HG03196 (cell line): ENCODE measurements at regions not wholly inside any gene's neighbourhood (a gene's known extent, or its start where the extent isn't known, plus 50 kb on each side); places are given as distances from the start of the nearest gene placed in this dataset.
"Not testable (repeated sequence)": the region's sequence is repeated elsewhere in the genome, so short reads cannot be mapped to it uniquely, and the experiment has no call there.

Experiments used
- ATAC-seq: cut with Tn5 transposase; IDR thresholded peaks from one replicate; pipeline ENCODE4 v1.9.1; 2021; ENCODE audit not compliant: unreplicated experiment

GRCh38 chr2:8605351-8606065 lies 76.3 kb upstream of the ID2 start:
- ATAC-seq, result no peak

GRCh38 chr2:8606226-8606625 lies 75.6 kb upstream of the ID2 start:
- peak; percentile 93 for ATAC-seq

GRCh38 chr2:8606649-8607550 lies 75.0 kb upstream of the ID2 start:
- peak; percentile 1 for ATAC-seq

- ATAC-seq, result no peak
Measured at GRCh38 chr2:8607606-8608005, 74.2 kb upstream of the ID2 start.

- ATAC-seq, result peak; percentile 35
Measured at GRCh38 chr2:8608411-8608954, 73.4 kb upstream of the ID2 start.

GRCh38 chr2:8609357-8609811 lies 72.5 kb upstream of the ID2 start:
- ATAC-seq, result no peak

- ATAC-seq, result not testable (repeated sequence)
Measured at GRCh38 chr2:8610775-8611174, 71.1 kb upstream of the ID2 start.

GRCh38 chr2:8611246-8611645 lies 70.6 kb upstream of the ID2 start:
- ATAC-seq, result no peak

GRCh38 chr2:8611700-8612099 lies 70.2 kb upstream of the ID2 start:
- no peak for ATAC-seq

GRCh38 chr2:8612734-8613179 lies 69.1 kb upstream of the ID2 start:
- no peak for ATAC-seq

- ATAC-seq, result not testable (repeated sequence)
Measured at GRCh38 chr2:8613207-8613999, 68.5 kb upstream of the ID2 start.

- no peak for ATAC-seq
Measured at GRCh38 chr2:8614646-8615045, 67.2 kb upstream of the ID2 start.

GRCh38 chr2:8615252-8615575 lies 66.6 kb upstream of the ID2 start:
- no peak for ATAC-seq

- no peak for ATAC-seq
Measured at GRCh38 chr2:8615576-8616281, 66.1 kb upstream of the ID2 start.

GRCh38 chr2:8617048-8617447 lies 64.8 kb upstream of the ID2 start:
- ATAC-seq, result no peak

- ATAC-seq, result no peak
Measured at GRCh38 chr2:8617590-8617989, 64.3 kb upstream of the ID2 start.

- ATAC-seq, result no peak
Measured at GRCh38 chr2:8619071-8619470, 62.8 kb upstream of the ID2 start.

- ATAC-seq, result no peak
Measured at GRCh38 chr2:8620611-8621382, 61.1 kb upstream of the ID2 start.

- ATAC-seq, result no peak
Measured at GRCh38 chr2:8622199-8622911, 59.5 kb upstream of the ID2 start.
